BLaER1 treated with 17β-estradiol and CSF1 and Interleukin-3, amounts not matched to agents 10 nM and 100 nM (cell line): ENCODE measurements at regions not wholly inside any gene's neighbourhood (a gene's known extent, or its start where the extent isn't known, plus 50 kb on each side); places are given as distances from the start of the nearest gene placed in this dataset.
A peak's percentile ranks its signal among the peaks of the same experiment; 100 is the strongest.
"Not testable (repeated sequence)": the region's sequence is repeated elsewhere in the genome, so short reads cannot be mapped to it uniquely, and the experiment has no call there.

Experiments
- H3K27ac ChIP-seq, 11 experiments: shearing (Covaris generic); formaldehyde crosslinking; 2 replicates each; pipeline ENCODE4 v1.8.1; 2022
- H3K27me3 ChIP-seq, 11 experiments: shearing (Covaris generic); formaldehyde crosslinking; 2 replicates each; pipeline ENCODE4 v1.8.1; 2022
- H3K36me3 ChIP-seq, 11 experiments: shearing (Covaris generic); formaldehyde crosslinking; 2 replicates each; pipeline ENCODE4 v1.8.1; 2022
- H3K4me1 ChIP-seq, 10 experiments: shearing (Covaris generic); formaldehyde crosslinking; 2 replicates each; pipeline ENCODE4 v1.8.1; 2022
- H3K4me2 ChIP-seq, 11 experiments: shearing (Covaris generic); formaldehyde crosslinking; 2 replicates each; pipeline ENCODE4 v1.8.1; 2022
- H3K4me3 ChIP-seq, 10 experiments: shearing (Covaris generic); formaldehyde crosslinking; 2 replicates each; pipeline ENCODE4 v1.8.1; 2022
- H3K9ac ChIP-seq, 11 experiments: shearing (Covaris generic); formaldehyde crosslinking; 2 replicates each; pipeline ENCODE4 v1.8.1; 2022
- H3K9me3 ChIP-seq, 11 experiments: shearing (Covaris generic); formaldehyde crosslinking; replicated peaks in 1 of 11; 2 replicates each; pipeline ENCODE4 v1.8.1; 2022
- H4K20me1 ChIP-seq, 11 experiments: shearing (Covaris generic); formaldehyde crosslinking; 2 replicates each; pipeline ENCODE4 v1.8.1; 2022
- Cebpa-rat ChIP-seq, 11 experiments: shearing (Covaris generic); IDR thresholded peaks; 2 replicates each; pipeline ENCODE4 v1.8.1; 2022

DNA sequence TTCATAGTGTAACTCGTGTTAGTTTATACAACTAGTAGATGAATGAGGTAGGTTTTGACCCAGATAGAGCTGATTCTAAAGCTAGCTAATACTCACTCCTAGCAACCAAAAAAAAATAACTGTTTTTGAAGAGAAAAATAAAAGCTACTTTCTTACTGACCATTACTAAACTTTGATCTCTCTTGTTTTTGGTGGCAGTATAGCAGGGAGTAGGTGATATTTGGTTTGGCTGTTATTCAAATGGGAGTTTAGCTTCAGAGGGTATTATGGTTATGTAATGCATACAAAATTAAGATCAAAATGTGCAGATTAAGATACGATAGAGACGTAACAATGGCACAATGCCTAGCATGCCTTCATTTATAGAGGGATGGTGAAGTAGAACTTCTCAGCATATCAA lies 1104.5 kb downstream of the PCDH19 start:
- Histone ChIP-seq H3K9ac (no peak overlapping the region), H3K4me2 (no peak overlapping the region), H4K20me1 (no peaks in the 10 kb centered on the region), H3K36me3 (no peaks in the 10 kb centered on the region), H3K4me3 (no peak overlapping the region), H3K4me1 (no peaks in the 10 kb centered on the region), H3K27ac (no peak overlapping the region), H3K27me3 (peaks cover 47 to 82% (median 72%) of the 10 kb centered on the region in 11 experiments), H3K9me3 (no peaks in the 10 kb centered on the region)
- no peak for TF ChIP-seq Cebpa-rat (IDR thresholded peaks at IDR 0.05)

DNA sequence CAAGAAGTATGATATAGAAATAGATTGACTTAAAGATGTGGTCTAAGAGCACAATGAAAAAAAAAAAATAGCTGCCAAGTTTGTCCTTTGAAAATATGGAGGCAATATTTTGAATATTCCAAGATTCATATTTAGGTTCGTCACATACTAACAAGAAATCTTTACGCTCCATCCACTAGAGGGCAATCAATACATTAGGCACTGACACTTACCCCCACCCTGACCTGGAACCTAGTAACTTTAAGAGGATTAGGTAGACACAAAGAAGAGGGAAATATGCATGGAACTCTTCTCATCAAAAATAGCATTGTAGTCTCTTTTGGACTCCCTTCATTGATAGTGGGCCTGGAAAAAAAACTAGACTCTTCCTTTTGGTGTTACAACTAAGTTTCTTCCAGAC lies 1108.1 kb downstream of the PCDH19 start:
- H3K4me3 ChIP-seq = no peak overlapping the region
- peaks cover 76 to 98% (median 95%) of the 10 kb centered on the region in 11 experiments for H3K27me3 ChIP-seq
- no peaks in the 10 kb centered on the region for H3K4me1 ChIP-seq
- no peak for TF ChIP-seq Cebpa-rat (IDR thresholded peaks at IDR 0.05)
- H3K9me3 ChIP-seq = no peaks in the 10 kb centered on the region
- no peak overlapping the region for H3K9ac ChIP-seq
- H3K36me3 ChIP-seq = no peaks in the 10 kb centered on the region
- peaks cover 0 to 8% (median 0%) of the 10 kb centered on the region in 11 experiments; a peak in 1 of 22 replicates for H4K20me1 ChIP-seq
- no peak overlapping the region for H3K4me2 ChIP-seq
- no peak overlapping the region for H3K27ac ChIP-seq

DNA sequence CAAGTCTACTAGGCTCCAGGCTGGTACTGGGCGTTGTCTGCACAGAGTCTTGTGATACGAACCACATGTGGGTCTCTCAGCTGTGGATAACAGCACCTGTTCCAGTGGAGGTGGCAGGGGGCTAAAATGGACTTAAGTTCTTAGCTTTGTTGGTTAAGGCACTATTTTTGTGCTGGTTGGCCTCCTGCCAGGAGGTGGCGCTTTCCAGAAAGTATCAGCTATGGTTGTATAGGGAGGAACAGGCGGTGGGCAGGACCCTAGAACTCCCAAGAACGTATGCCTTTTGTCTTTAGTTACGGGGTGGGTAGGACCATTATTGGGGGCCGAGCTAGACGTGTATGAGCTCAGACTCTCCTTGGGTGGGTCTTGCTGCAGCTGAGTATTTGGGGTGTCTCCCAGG lies 1138.4 kb downstream of the PCDH19 start:
- Histone ChIP-seq H3K27ac (no peak overlapping the region), H3K4me2 (no peak overlapping the region), H3K9me3 (peaks cover 0 to 22% (median 15%) of the 10 kb centered on the region in 11 experiments; a peak in 15 of 22 replicates), H3K36me3 (no peaks in the 10 kb centered on the region), H3K4me3 (no peak overlapping the region), H3K4me1 (no peaks in the 10 kb centered on the region), H3K27me3 (peaks cover 30 to 91% (median 82%) of the 10 kb centered on the region in 11 experiments; a peak in 21 of 22 replicates), H3K9ac (no peak overlapping the region), H4K20me1 (no peaks in the 10 kb centered on the region)
- no peak for TF ChIP-seq Cebpa-rat (IDR thresholded peaks at IDR 0.05)

- no peak overlapping the region for H3K9ac ChIP-seq
- no peak for TF ChIP-seq Cebpa-rat (IDR thresholded peaks at IDR 0.05)
- peaks cover 0 to 17% (median 7%) of the 10 kb centered on the region in 11 experiments; a peak in 13 of 22 replicates for H3K9me3 ChIP-seq
- H3K4me3 ChIP-seq = no peak overlapping the region
- H4K20me1 ChIP-seq = no peaks in the 10 kb centered on the region
- no peaks in the 10 kb centered on the region for H3K36me3 ChIP-seq
- H3K4me1 ChIP-seq = no peaks in the 10 kb centered on the region
- H3K4me2 ChIP-seq = no peak overlapping the region
- peaks cover 38 to 97% (median 81%) of the 10 kb centered on the region in 11 experiments for H3K27me3 ChIP-seq
- H3K27ac ChIP-seq = no peak overlapping the region
These were observed 1143.8 kb downstream of the PCDH19 start for GRCh38 chrX:99266255-99266654.

DNA sequence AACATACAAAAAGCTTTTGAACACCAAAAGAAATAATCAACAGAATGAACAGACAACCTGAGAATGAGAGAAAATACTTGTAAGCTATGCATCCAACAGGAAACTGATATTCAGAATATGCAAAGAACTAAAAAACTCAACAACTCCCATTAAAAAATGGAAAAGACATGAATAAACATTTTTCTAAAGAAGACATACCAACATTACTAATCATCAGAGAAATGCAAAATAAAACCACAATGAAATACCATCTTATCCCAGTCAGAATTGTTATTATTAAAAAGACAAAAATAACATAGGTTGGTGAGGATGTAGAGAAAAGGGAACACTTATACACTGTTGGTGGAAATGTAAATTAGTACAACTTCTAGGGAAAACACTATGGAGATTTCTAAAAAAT lies 1161.9 kb downstream of the PCDH19 start:
- Histone ChIP-seq H3K4me2 (no peak overlapping the region), H3K27me3 (peaks cover 52 to 100% (median 97%) of the 10 kb centered on the region in 11 experiments), H3K36me3 (no peaks in the 10 kb centered on the region), H3K9ac (no peak overlapping the region), H3K9me3 (no peaks in the 10 kb centered on the region; a peak in 1 of 22 replicates), H4K20me1 (peaks cover 0 to 1% (median 0%) of the 10 kb centered on the region in 11 experiments; a peak in 1 of 22 replicates), H3K4me1 (no peaks in the 10 kb centered on the region), H3K4me3 (no peak overlapping the region), H3K27ac (no peak overlapping the region)
- no peak for TF ChIP-seq Cebpa-rat (IDR thresholded peaks at IDR 0.05)

GRCh38 chrX:99242001-99242400 lies 1168.1 kb downstream of the PCDH19 start:
- 0 out of 22 replicates have a peak, but pooled peaks cover 0 to 2% (median 0%) of the 10 kb centered on the region in 11 experiments for H3K9me3 ChIP-seq
- H3K4me1 ChIP-seq = no peaks in the 10 kb centered on the region
- H3K4me3 ChIP-seq = no peak overlapping the region
- no peak for TF ChIP-seq Cebpa-rat (IDR thresholded peaks at IDR 0.05)
- no peaks in the 10 kb centered on the region for H3K36me3 ChIP-seq
- no peak overlapping the region for H3K4me2 ChIP-seq
- no peaks in the 10 kb centered on the region for H4K20me1 ChIP-seq
- H3K9ac ChIP-seq = no peak overlapping the region
- peaks cover 27 to 62% (median 54%) of the 10 kb centered on the region in 11 experiments for H3K27me3 ChIP-seq
- H3K27ac ChIP-seq = no peak overlapping the region

DNA sequence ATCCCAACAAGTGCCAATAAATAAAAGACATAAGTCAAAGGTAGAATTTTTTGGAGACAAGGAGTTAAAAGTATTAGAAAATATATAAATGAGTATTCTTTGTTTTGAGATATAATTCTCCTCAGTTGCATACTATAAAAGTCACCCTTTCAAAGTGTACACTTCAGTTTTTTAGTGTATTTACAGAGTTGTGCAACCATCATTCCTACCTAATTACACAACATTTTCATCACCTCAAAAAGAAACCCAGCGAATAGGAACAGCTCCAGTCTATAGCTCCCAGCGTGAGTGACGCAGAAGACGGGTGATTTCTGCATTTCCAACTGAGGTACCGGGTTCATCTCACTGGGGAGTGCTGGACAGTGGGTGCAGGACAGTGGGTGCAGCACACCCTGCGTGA lies 1175.7 kb downstream of the PCDH19 start:
- H4K20me1 ChIP-seq, H3K4me3 ChIP-seq, H3K4me2 ChIP-seq, H3K36me3 ChIP-seq, H3K4me1 ChIP-seq, H3K27ac ChIP-seq, H3K9ac ChIP-seq, H3K9me3 ChIP-seq: not testable (repeated sequence)
- H3K27me3 ChIP-seq = peaks cover 30 to 70% (median 56%) of the 10 kb centered on the region in 11 experiments

GRCh38 chrX:99192421-99192820 lies 1217.7 kb downstream of the PCDH19 start:
- peaks cover 0 to 2% (median 0%) of the 10 kb centered on the region in 11 experiments; a peak in 1 of 22 replicates for H4K20me1 ChIP-seq
- no peaks in the 10 kb centered on the region for H3K36me3 ChIP-seq
- H3K27me3 ChIP-seq = peaks cover 63 to 100% (median 98%) of the 10 kb centered on the region in 11 experiments
- H3K27ac ChIP-seq = no peak overlapping the region
- H3K4me3 ChIP-seq = no peak overlapping the region
- TF ChIP-seq Cebpa-rat (IDR thresholded peaks at IDR 0.05) = no peak
- H3K9me3 ChIP-seq = peaks cover 4 to 11% (median 7%) of the 10 kb centered on the region in 11 experiments; a peak in 16 of 22 replicates
- H3K4me1 ChIP-seq = no peaks in the 10 kb centered on the region
- H3K9ac ChIP-seq = no peak overlapping the region
- no peak overlapping the region for H3K4me2 ChIP-seq

DNA sequence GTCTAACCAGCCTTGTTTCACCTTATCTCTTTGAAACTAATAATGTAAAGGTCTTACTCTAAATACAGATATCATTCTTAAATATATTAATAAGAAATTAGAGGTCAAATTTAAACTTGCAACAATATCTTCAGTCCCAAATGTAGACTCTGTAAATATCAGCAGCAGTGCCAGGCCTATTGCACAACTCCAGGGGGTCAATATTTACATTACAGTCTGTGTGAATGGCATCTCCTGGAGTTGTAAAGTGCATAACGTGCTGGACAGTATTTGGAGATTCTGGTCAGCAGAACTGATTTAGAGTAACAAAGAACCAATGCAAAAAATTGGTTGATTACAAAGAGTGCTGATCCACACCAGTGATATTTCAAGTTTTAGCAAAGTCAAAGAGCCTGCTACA lies 1225.9 kb downstream of the PCDH19 start:
- H3K4me1 ChIP-seq = no peaks in the 10 kb centered on the region
- no peak overlapping the region for H3K4me2 ChIP-seq
- peaks cover 59 to 100% (median 96%) of the 10 kb centered on the region in 11 experiments for H3K27me3 ChIP-seq
- no peak overlapping the region for H3K27ac ChIP-seq
- no peak overlapping the region for H3K9ac ChIP-seq
- no peaks in the 10 kb centered on the region for H3K36me3 ChIP-seq
- no peaks in the 10 kb centered on the region for H4K20me1 ChIP-seq
- 0 out of 22 replicates have a peak, but pooled peaks of 1 of the 11 experiments have one; percentile 9 for TF ChIP-seq Cebpa-rat (IDR thresholded peaks at IDR 0.05)
- peaks cover 0 to 14% (median 9%) of the 10 kb centered on the region in 11 experiments; a peak in 16 of 22 replicates for H3K9me3 ChIP-seq
- no peak overlapping the region for H3K4me3 ChIP-seq

- TF ChIP-seq Cebpa-rat (IDR thresholded peaks at IDR 0.05) = no peak
- Histone ChIP-seq H3K9ac (no peak overlapping the region), H3K9me3 (no peaks in the 10 kb centered on the region), H3K27me3 (peaks cover 77 to 100% (median 97%) of the 10 kb centered on the region in 11 experiments), H4K20me1 (peaks cover 0 to 4% (median 0%) of the 10 kb centered on the region in 11 experiments; a peak in 1 of 22 replicates), H3K4me1 (no peaks in the 10 kb centered on the region), H3K4me3 (no peak overlapping the region), H3K36me3 (no peaks in the 10 kb centered on the region), H3K27ac (no peak overlapping the region), H3K4me2 (no peak overlapping the region)
These were observed 1237.1 kb downstream of the PCDH19 start for GRCh38 chrX:99172958-99173357.
